ENCODE measurements at regions not wholly inside any gene's neighbourhood (a gene's known extent, or its start where the extent isn't known, plus 50 kb on each side); places are given as distances from the start of the nearest gene placed in this dataset.

- no peaks in the 10 kb centered on the region for H3K4me1 ChIP-seq (ENCODE audit: insufficient read depth)
- H3K79me2 ChIP-seq (replicated peaks; ENCODE audit: insufficient read depth), result no peaks in the 10 kb centered on the region
- no peak overlapping the region for H3K4me2 ChIP-seq
- peaks cover 5% of the 10 kb centered on the region for H3K4me1 Mint-ChIP-seq
- no peak for DNase-seq (ENCODE audit: low spot score)
- no peak for TF ChIP-seq ETS1 (IDR thresholded peaks at IDR 0.05)
- TF ChIP-seq EZH2 (IDR thresholded peaks at IDR 0.05; ENCODE audit: low read depth, unreplicated experiment), result no peak
- TF ChIP-seq POLR2AphosphoS5 (IDR thresholded peaks at IDR 0.05; ENCODE audit: low read depth), result no peak
- TF ChIP-seq ZNF462 (CRISPR knock-in tag; IDR thresholded peaks at IDR 0.05), result no peak
- no peak for TF ChIP-seq NANOG (IDR thresholded peaks at IDR 0.05; ENCODE audit: borderline replicate concordance)
- TF ChIP-seq REST (IDR thresholded peaks at IDR 0.05; ENCODE audit: unreplicated experiment), result no peak
- TF ChIP-seq JUNB (IDR thresholded peaks at IDR 0.05; ENCODE audit: unreplicated experiment), result no peak
- no peak for TF ChIP-seq ZNF114 (CRISPR knock-in tag; IDR thresholded peaks at IDR 0.05)
- no peak for TF ChIP-seq CREB1 (CRISPR knock-in tag; IDR thresholded peaks at IDR 0.05; ENCODE audit: low read depth)
- no peak for TF ChIP-seq EZH2phosphoT487 (IDR thresholded peaks at IDR 0.05; ENCODE audit: unreplicated experiment)
- TF ChIP-seq ZNF331 (CRISPR knock-in tag; IDR thresholded peaks at IDR 0.05; ENCODE audit: low read depth), result no peak
- peaks cover 6% of the 10 kb centered on the region for H3K27me3 Mint-ChIP-seq (ENCODE audit: insufficient read depth, low read depth, poor library complexity)
- no peak overlapping the region for H3K4me3 ChIP-seq
- H3F3A ChIP-seq (replicated peaks; ENCODE audit: low read depth), result no peaks in the 10 kb centered on the region
- no peaks in the 10 kb centered on the region for H3K36me3 ChIP-seq (ENCODE audit: insufficient read depth)
- H3K9me2 ChIP-seq (ENCODE audit: insufficient read depth), result no peaks in the 10 kb centered on the region
- H3K36me3 Mint-ChIP-seq (ENCODE audit: low read depth), result no peaks in the 10 kb centered on the region; the same call in 2 of the 3 replicates
- no peak overlapping the region for H3K27ac ChIP-seq (ENCODE audit: low read depth)
- no peak overlapping the region for H3K4me3 Mint-ChIP-seq
- H3K9me3 Mint-ChIP-seq, result peaks cover 10% of the 10 kb centered on the region
- H3K27me3 ChIP-seq (ENCODE audit: insufficient read depth), result no peaks in the 10 kb centered on the region
- no peak overlapping the region for H2AFZ ChIP-seq
- H4K20me1 ChIP-seq (replicated peaks; ENCODE audit: insufficient read depth), result no peaks in the 10 kb centered on the region
- no peak for ATAC-seq
- no peak overlapping the region for H3K27ac Mint-ChIP-seq
These were observed 145.1 kb downstream of the ADRA2A start for GRCh38 chr10:111221682-111222480.
